IMR-90 (cell line): ENCODE measurements at regions not wholly inside any gene's neighbourhood (a gene's known extent, or its start where the extent isn't known, plus 50 kb on each side); places are given as distances from the start of the nearest gene placed in this dataset.

Source experiments
- CEBPB ChIP-seq: IDR thresholded peaks from 2 replicates; pipeline ENCODE4 v1.6.1; 2012; ENCODE audit warnings: low read depth, low read length, improper control_type of control experiment
- CHD1 ChIP-seq: IDR thresholded peaks from 2 replicates; pipeline ENCODE4 v1.6.1; 2012; ENCODE audit warnings: low read depth, low read length, improper control_type of control experiment
- CTCF ChIP-seq: conservative IDR thresholded peaks from 2 replicates; pipeline ENCODE4 v1.5.1; 2012; ENCODE audit warnings: mild to moderate bottlenecking, low read depth, low read length, improper control_type of control experiment
- ELK1 ChIP-seq: fragments of 150-350 bp; IDR thresholded peaks from 2 replicates; pipeline ENCODE4 v1.6.1; 2016; ENCODE audit warnings: low read depth, mild to moderate bottlenecking, low read length, moderate library complexity, borderline replicate concordance
- FOS ChIP-seq: fragments of 150-350 bp; IDR thresholded peaks from 2 replicates; pipeline ENCODE4 v1.6.1; 2016; ENCODE audit warnings: low read depth, low read length
- MAZ ChIP-seq: IDR thresholded peaks from 2 replicates; pipeline ENCODE4 v1.6.1; 2012; ENCODE audit warnings: low read depth, mild to moderate bottlenecking, low read length, improper control_type of control experiment, moderate library complexity, borderline replicate concordance
- MXI1 ChIP-seq: IDR thresholded peaks from 2 replicates; pipeline ENCODE4 v1.6.1; 2012; ENCODE audit warnings: low read depth, mild to moderate bottlenecking, low read length, moderate library complexity, borderline replicate concordance
- NFE2L2 ChIP-seq: fragments of 150-350 bp; IDR thresholded peaks from 2 replicates; pipeline ENCODE4 v1.6.1; 2016; ENCODE audit warnings: low read depth, mild to moderate bottlenecking, low read length
- POLR2A ChIP-seq: IDR thresholded peaks from 2 replicates; pipeline ENCODE4 v1.6.1; 2012; ENCODE audit warnings: mild to moderate bottlenecking, low read depth, low read length
- RAD21 ChIP-seq: IDR thresholded peaks from 2 replicates; pipeline ENCODE4 v1.6.1; 2012; ENCODE audit warnings: low read length, improper control_type of control experiment
- RCOR1 ChIP-seq: IDR thresholded peaks from 2 replicates; pipeline ENCODE4 v1.6.1; 2012; ENCODE audit warnings: mild to moderate bottlenecking, low read length, improper control_type of control experiment; ENCODE audit not compliant: insufficient replicate concordance
- RFX5 ChIP-seq: IDR thresholded peaks from 2 replicates; pipeline ENCODE4 v1.8.0; 2012; ENCODE audit warnings: low read depth, mild to moderate bottlenecking, low read length, moderate library complexity
- SMC3 ChIP-seq: fragments of 150-350 bp; IDR thresholded peaks from 2 replicates; pipeline ENCODE4 v1.6.1; 2016; ENCODE audit warnings: low read depth, mild to moderate bottlenecking, antibody characterized with exemption, low read length, moderate library complexity
- USF2 ChIP-seq: fragments of 150-350 bp; IDR thresholded peaks from 2 replicates; pipeline ENCODE4 v1.6.1; 2017; ENCODE audit warnings: mild to moderate bottlenecking, antibody characterized with exemption, low read length, low read depth

DNA sequence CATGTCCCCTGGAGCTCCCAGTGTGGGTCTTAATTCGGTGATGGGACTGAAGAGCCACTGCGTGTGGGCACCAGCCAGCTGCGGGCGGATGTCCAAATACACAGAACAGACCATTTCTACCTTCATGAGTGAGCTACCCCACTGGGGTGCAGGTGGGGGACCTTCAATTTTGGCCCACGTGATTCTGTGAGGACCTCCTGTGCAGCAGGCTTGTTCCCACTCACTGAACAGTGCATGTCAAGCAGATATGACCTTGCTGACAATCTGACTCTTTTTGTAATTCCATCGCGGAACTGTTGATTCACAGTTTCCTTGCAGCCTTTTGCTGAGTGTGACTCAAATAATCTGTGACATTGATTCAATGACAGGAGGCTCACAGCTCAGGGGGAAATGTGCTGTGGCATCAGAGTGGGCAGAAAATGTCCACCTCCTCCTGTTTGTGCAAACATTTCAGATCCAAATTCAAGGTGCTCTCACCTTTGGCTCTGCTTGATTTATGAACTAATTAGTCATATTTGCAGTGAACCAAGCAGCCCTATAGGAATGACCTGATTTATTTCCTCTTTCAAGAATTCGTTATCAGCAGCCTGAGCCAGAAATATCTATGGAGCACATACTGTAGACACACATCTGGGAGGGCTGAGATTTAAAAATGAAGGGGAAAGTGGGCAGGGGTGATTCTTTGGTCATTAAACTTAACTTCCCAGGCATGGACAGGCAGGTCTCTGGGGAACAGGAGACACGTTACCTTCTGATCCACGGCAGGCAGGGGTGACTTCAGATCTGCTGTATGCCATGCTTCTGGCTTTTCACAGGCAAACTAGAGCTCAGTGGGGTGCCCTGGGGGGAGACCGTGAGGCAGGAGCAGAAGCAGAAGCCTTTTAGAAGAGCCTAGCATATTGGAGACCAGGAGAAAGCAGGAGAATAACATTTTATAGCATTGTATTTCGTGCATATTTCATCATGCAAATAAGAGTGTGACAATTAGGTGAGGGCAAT is 170.0 kb upstream of the KL start:
- TF ChIP-seq CTCF (no peak), SMC3 (no peak), RFX5 (no peak), CEBPB (no peak), USF2 (no peak), RCOR1 (no peak), POLR2A (no peak), RAD21 (no peak), FOS (no peak), CHD1 (no peak), ELK1 (no peak), NFE2L2 (no peak), MXI1 (no peak), MAZ (no peak)
